Activated T-cell treated with anti-CD3 and anti-CD28 coated beads, Interleukin-2, amount 50 U/mL, for 4 hours (primary cell): ENCODE measurements at regions not wholly inside any gene's neighbourhood (a gene's known extent, or its start where the extent isn't known, plus 50 kb on each side); places are given as distances from the start of the nearest gene placed in this dataset.

Experiments used
- ATAC-seq, 2 donors: fragments of 200-7000 bp; cut with Tn5 transposase; one replicate each; pipeline ENCODE4 v1.10.0; 2021
- DNase-seq: peaks from one replicate; pipeline ENCODE4 v3.0.0-alpha.2; 2020
- H3K27me3 Mint-ChIP-seq: one replicate; pipeline ENCODE4 v1.8.0; 2021; ENCODE audit warnings: low read depth, mixed read lengths
- H3K36me3 Mint-ChIP-seq: one replicate; pipeline ENCODE4 v1.8.0; 2022; ENCODE audit warnings: mixed read lengths; ENCODE audit not compliant: insufficient read depth
- H3K4me1 Mint-ChIP-seq: one replicate; pipeline ENCODE4 v1.8.0; 2021; ENCODE audit warnings: low read depth, mixed read lengths
- H3K4me3 Mint-ChIP-seq: one replicate; pipeline ENCODE4 v1.8.0; 2021; ENCODE audit warnings: mild to moderate bottlenecking, moderate library complexity, mixed read lengths
- H3K9me3 Mint-ChIP-seq: one replicate; pipeline ENCODE4 v1.8.0; 2021; ENCODE audit warnings: mixed read lengths

DNA sequence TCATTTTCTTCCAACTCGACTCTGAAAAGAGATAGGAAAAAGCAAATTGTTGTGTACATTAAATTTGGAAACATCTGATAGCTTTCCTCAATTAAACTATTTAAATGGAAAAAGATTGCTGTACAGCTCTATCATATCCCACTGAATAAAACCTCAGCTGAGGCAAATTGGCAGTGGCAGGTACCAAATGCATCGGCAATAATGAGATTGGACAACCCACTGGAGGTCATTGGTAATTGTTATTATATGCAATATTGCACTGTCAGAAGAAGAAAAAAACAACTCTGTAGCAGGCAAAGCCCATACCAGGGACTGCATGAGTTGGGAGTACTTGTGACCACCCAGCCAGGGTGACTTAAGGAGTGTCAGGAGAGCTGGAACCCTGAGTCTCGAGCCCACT lies 291.6 kb upstream of the SKOR2 start:
- Mint-ChIP-seq H3K9me3 (peaks cover 3% of the 10 kb centered on the region), H3K27me3 (peaks cover 8% of the 10 kb centered on the region), H3K36me3 (no peaks in the 10 kb centered on the region), H3K4me3 (no peak overlapping the region), H3K4me1 (no peaks in the 10 kb centered on the region)
- DNase-seq, result no peak
- no peak for ATAC-seq

DNA sequence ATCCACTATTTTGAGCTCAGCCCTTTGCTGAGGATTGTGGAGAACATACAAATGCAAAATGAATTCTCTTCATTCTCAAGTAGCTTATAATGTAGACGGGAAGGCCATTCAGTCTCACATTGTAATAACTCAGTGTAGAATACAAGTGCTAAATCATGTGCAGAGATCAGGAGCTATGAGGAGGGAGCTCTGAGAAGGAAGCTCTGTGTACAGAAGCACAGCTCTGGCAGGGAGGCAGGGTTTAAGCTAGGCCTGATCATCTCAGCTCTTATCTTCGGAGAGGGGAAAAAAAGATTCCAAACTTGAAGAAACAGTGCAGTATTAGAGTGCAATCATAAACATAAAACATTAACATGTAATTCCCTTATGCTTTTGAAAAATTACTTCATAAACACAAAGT lies 291.1 kb upstream of the SKOR2 start:
- H3K36me3 Mint-ChIP-seq, result no peaks in the 10 kb centered on the region

GRCh38 chr18:47531717-47532116 lies 280.3 kb upstream of the SKOR2 start:
- peaks cover 21% of the 10 kb centered on the region for H3K27me3 Mint-ChIP-seq
- no peaks in the 10 kb centered on the region for H3K4me1 Mint-ChIP-seq
- no peak for ATAC-seq
- no peaks in the 10 kb centered on the region for H3K36me3 Mint-ChIP-seq
- no peaks in the 10 kb centered on the region for H3K9me3 Mint-ChIP-seq
- no peak for DNase-seq
- H3K4me3 Mint-ChIP-seq, result no peak overlapping the region

More for the DNA sequence above, 291.1 kb upstream of the SKOR2 start:
- H3K4me1 Mint-ChIP-seq, result no peaks in the 10 kb centered on the region
- H3K4me3 Mint-ChIP-seq, result no peak overlapping the region
- H3K9me3 Mint-ChIP-seq, result peaks cover 3% of the 10 kb centered on the region
- ATAC-seq (no peak), DNase-seq (no peak)
- peaks cover 8% of the 10 kb centered on the region for H3K27me3 Mint-ChIP-seq

GRCh38 chr18:47530695-47531094 lies 279.2 kb upstream of the SKOR2 start:
- ATAC-seq, result no peak

DNA sequence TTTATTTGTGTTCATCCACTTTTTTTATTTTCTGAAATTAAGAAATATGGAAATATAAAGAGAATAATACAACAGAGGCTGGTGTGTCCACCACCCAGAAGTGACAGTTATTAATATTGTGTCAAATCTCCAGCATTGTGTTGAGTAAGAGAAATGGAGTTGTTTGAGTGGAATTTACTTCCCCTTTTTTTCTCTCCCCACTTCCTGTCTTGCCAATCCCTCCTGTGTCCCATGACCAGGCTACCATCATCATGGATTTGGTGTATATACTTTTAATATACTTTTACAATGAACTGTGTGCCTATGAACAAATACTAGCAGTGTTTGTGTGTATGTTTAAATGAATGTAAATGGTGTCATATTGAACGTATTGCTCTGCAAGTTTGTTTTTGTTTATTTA lies 276.9 kb upstream of the SKOR2 start:
- H3K9me3 Mint-ChIP-seq, result peaks cover 4% of the 10 kb centered on the region
- DNase-seq (no peak), ATAC-seq (no peak)
- H3K27me3 Mint-ChIP-seq, result peaks cover 28% of the 10 kb centered on the region
- H3K4me1 Mint-ChIP-seq, result no peaks in the 10 kb centered on the region
- no peaks in the 10 kb centered on the region for H3K36me3 Mint-ChIP-seq
- no peak overlapping the region for H3K4me3 Mint-ChIP-seq

More at GRCh38 chr18:47530695-47531094, 279.2 kb upstream of the SKOR2 start:
- Mint-ChIP-seq H3K9me3 (no peaks in the 10 kb centered on the region), H3K4me1 (no peaks in the 10 kb centered on the region), H3K4me3 (no peak overlapping the region), H3K27me3 (peaks cover 22% of the 10 kb centered on the region), H3K36me3 (no peaks in the 10 kb centered on the region)
- DNase-seq, result no peak

DNA sequence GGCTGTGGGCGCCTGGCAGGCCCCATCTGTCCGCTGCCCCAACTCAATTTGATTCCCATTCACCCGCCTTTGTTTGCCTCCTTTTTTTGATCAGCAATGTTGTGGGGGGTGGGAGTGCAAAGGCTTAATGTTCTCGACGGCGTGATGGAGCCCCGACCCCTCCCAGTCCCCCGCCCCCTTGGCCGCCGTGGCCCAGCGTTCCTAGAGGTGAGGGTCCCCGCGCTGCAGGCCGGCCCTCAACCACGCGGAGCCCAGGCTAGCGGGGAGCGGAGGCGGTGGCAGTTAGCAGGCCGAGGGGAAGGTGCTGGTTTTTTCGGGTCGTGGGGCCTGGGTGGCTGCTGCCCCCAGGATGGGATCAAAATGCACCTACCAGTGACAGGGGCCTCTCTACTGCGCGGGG lies 274.7 kb upstream of the SKOR2 start:
- Mint-ChIP-seq H3K27me3 (peaks cover 17% of the 10 kb centered on the region), H3K36me3 (no peaks in the 10 kb centered on the region), H3K4me1 (no peaks in the 10 kb centered on the region), H3K9me3 (peaks cover 4% of the 10 kb centered on the region), H3K4me3 (no peak overlapping the region)
- DNase-seq (no peak), ATAC-seq (no peak)

GRCh38 chr18:47522359-47522758 lies 270.9 kb upstream of the SKOR2 start:
- DNase-seq (no peak), ATAC-seq (no peak)
- peaks cover 9% of the 10 kb centered on the region for H3K27me3 Mint-ChIP-seq
- H3K36me3 Mint-ChIP-seq, result no peaks in the 10 kb centered on the region
- H3K4me1 Mint-ChIP-seq, result no peaks in the 10 kb centered on the region
- peaks cover 4% of the 10 kb centered on the region for H3K9me3 Mint-ChIP-seq
- no peak overlapping the region for H3K4me3 Mint-ChIP-seq

DNA sequence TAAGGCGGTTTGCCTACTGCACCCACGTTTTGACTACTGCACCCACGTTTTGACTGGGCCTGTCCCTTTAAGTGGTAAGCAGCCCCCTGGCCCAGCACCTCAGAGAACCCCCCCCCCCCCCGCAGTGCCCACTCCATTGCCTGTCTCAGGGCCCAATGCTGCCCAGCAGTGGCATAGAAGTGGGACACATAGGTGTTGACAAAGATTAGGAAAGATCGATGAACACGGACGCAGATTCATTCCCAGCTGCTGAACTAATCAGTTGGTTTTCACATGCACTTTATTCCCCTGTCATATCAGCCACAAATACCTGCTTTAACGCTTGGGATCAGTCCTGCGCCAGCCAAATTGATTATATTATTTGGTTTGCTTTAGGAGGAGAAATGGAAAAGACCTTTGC lies 268.8 kb upstream of the SKOR2 start:
- Mint-ChIP-seq H3K4me3 (no peak overlapping the region), H3K36me3 (no peaks in the 10 kb centered on the region), H3K4me1 (no peaks in the 10 kb centered on the region), H3K9me3 (no peaks in the 10 kb centered on the region), H3K27me3 (peaks cover 2% of the 10 kb centered on the region)
- DNase-seq, result no peak
- ATAC-seq, result no peak

- H3K36me3 Mint-ChIP-seq, result no peaks in the 10 kb centered on the region
- no peak overlapping the region for H3K4me3 Mint-ChIP-seq
- no peaks in the 10 kb centered on the region for H3K4me1 Mint-ChIP-seq
- DNase-seq, result no peak
- H3K27me3 Mint-ChIP-seq, result no peaks in the 10 kb centered on the region
- H3K9me3 Mint-ChIP-seq, result no peaks in the 10 kb centered on the region
- no peak for ATAC-seq
These were observed 268.2 kb upstream of the SKOR2 start for GRCh38 chr18:47519706-47520105.

GRCh38 chr18:47519277-47519676 lies 267.8 kb upstream of the SKOR2 start:
- no peak for ATAC-seq
- Mint-ChIP-seq H3K4me3 (no peak overlapping the region), H3K9me3 (no peaks in the 10 kb centered on the region), H3K27me3 (no peaks in the 10 kb centered on the region), H3K4me1 (no peaks in the 10 kb centered on the region), H3K36me3 (no peaks in the 10 kb centered on the region)
- no peak for DNase-seq

DNA sequence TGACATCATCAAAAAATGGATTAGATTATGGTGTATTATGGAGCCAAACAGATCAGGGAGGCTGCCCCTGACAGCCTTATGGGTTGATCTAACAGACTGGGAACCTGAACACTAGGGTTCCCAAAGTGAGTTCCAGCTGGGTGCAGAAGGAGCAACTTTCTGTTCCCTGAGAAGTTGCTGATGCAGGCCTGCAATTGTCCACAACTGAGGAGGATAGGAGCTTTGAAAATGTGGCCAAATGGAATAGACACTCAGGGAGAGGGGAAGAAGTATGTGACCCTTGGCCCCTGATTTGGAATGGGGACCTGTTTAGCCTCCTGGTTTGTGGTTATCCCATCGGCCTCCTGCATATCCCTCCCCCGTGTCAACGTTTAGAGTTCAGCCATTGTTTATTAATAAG lies 262.2 kb upstream of the SKOR2 start:
- no peaks in the 10 kb centered on the region for H3K36me3 Mint-ChIP-seq
- no peaks in the 10 kb centered on the region for H3K9me3 Mint-ChIP-seq
- DNase-seq (no peak), ATAC-seq (no peak)
- H3K4me1 Mint-ChIP-seq, result no peaks in the 10 kb centered on the region
- H3K27me3 Mint-ChIP-seq, result peaks cover 7% of the 10 kb centered on the region
- H3K4me3 Mint-ChIP-seq, result no peak overlapping the region

DNA sequence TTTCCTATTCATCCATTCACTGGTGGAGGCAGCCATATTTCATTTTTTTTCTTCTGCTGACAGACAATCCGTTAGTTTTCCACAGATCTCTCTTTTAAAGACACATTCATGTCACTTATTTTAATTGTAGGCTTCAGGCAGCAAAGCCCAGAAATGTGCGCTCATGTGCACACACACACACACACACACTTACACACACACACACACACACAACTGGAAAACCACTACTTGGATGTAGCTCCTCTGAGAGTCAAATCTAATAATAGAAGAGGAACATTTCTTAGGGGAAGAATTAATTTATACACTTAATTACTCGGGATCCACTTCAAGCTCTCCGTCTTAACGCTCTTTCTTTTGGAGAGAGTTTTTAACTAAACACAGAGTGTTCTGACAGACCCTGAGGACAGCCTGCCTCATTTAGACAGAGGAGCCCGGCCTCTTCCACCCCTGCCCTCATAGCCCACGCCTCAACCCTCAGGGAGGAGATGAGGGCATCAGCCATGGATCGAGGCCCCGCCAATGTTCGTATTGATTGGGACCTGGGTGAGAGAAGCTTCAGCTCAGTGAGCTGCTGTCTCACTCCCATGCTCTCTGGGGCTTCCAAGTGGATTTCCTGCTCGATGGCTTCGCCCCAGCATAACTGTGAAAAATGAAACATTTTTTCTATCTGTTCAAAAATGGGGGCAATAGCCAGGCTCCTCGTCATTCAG lies 261.4 kb upstream of the SKOR2 start:
- Mint-ChIP-seq H3K4me1 (no peaks in the 10 kb centered on the region), H3K36me3 (no peaks in the 10 kb centered on the region), H3K9me3 (no peaks in the 10 kb centered on the region), H3K27me3 (peaks cover 7% of the 10 kb centered on the region), H3K4me3 (no peak overlapping the region)
- ATAC-seq, result no peak
- DNase-seq, result no peak

DNA sequence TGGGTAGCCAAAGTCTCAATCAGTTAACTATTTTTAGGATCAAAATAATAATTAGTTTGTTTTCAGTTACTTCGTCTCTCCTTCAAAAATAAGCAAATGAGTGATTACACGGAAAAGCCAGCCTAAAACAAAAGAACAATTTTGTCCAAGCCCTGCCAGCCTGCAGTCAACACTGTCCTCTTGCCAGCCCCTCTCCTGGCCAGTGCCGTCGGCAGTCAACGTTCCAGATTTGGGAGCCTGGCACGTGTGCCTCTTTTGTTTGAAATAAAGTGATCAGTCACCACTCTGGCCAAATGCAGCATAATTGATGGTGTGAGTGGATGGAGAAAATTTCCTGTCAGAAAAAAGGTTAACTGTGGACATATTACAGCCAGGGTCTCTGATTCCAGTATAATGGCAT lies 260.6 kb upstream of the SKOR2 start:
- Mint-ChIP-seq H3K36me3 (no peaks in the 10 kb centered on the region), H3K4me3 (no peak overlapping the region), H3K4me1 (no peaks in the 10 kb centered on the region), H3K27me3 (peaks cover 7% of the 10 kb centered on the region), H3K9me3 (no peaks in the 10 kb centered on the region)
- no peak for ATAC-seq
- no peak for DNase-seq

DNA sequence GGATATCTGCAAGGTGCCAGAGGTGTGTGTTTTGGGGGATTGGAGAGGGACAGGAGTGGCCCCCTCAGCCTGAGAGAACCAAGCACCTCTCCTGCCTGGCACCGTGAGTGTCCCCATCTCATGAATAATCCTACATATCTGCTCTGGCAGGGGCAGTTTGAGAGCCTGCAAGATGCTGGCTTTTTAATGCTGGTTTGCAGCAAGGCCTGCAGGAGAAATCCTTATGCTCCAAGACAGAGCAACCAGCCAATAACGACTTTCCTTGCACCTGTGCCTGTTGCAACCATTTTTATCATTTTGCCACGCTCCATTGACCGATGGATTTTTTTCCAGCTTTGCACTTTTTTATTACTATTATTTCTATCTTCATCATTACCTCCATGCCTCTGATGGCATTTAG lies 259.4 kb upstream of the SKOR2 start:
- Mint-ChIP-seq H3K4me1 (no peaks in the 10 kb centered on the region), H3K4me3 (no peak overlapping the region), H3K27me3 (peaks cover 7% of the 10 kb centered on the region), H3K36me3 (no peaks in the 10 kb centered on the region), H3K9me3 (no peaks in the 10 kb centered on the region)
- DNase-seq (no peak), ATAC-seq (no peak)

GRCh38 chr18:47507651-47508050 lies 256.2 kb upstream of the SKOR2 start:
- Mint-ChIP-seq H3K27me3 (peaks cover 3% of the 10 kb centered on the region), H3K9me3 (no peaks in the 10 kb centered on the region), H3K36me3 (no peaks in the 10 kb centered on the region), H3K4me1 (no peaks in the 10 kb centered on the region), H3K4me3 (no peak overlapping the region)
- ATAC-seq (no peak), DNase-seq (no peak)

DNA sequence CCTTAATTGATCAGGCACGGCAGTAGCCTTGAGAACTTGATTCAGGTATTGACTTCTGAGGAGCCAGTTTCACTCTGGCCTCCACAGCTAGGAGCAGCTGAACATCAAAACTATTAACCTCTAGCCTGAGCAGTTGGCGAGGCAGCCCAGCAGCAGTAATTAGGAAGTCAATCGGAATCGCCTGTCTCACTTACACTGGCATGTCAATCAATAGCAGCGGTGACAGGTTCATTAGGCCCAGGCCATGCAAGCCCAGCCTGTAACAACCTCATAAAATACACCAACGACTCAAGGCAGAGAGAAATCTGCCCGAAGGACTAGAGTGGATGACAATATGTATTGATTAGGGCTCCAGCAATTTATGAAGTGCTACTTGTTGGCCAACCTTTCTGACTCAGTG lies 255.4 kb upstream of the SKOR2 start:
- H3K4me1 Mint-ChIP-seq, result no peaks in the 10 kb centered on the region
- no peaks in the 10 kb centered on the region for H3K36me3 Mint-ChIP-seq
- no peaks in the 10 kb centered on the region for H3K9me3 Mint-ChIP-seq
- H3K27me3 Mint-ChIP-seq, result no peaks in the 10 kb centered on the region
- H3K4me3 Mint-ChIP-seq, result no peak overlapping the region
- DNase-seq, result no peak
- ATAC-seq, result no peak
